Activated CD4-positive, alpha-beta T cell treated with anti-CD3 and anti-CD28 coated beads, Interleukin-2, amount 50 U/mL, for 4 hours (primary cell): ENCODE measurements at regions not wholly inside any gene's neighbourhood (a gene's known extent, or its start where the extent isn't known, plus 50 kb on each side); places are given as distances from the start of the nearest gene placed in this dataset.
"Not testable (repeated sequence)": the region's sequence is repeated elsewhere in the genome, so short reads cannot be mapped to it uniquely, and the experiment has no call there.

Experiments
- DNase-seq, 2 experiments: peaks; one replicate each; pipeline ENCODE4 v3.0.0-alpha.2; 2020

- no peak for DNase-seq
Measured at GRCh38 chr6:4677011-4677750, 99.0 kb upstream of the CDYL start.

GRCh38 chr6:4676016-4676415 lies 100.2 kb upstream of the CDYL start:
- no peak for DNase-seq

- no peak for DNase-seq
Measured at GRCh38 chr6:4675121-4675520, 101.1 kb upstream of the CDYL start.

GRCh38 chr6:4673861-4674260 lies 102.3 kb upstream of the CDYL start:
- no peak for DNase-seq

- no peak for DNase-seq
Measured at GRCh38 chr6:4672772-4673171, 103.4 kb upstream of the CDYL start.

GRCh38 chr6:4671587-4672115 lies 104.6 kb upstream of the CDYL start:
- no peak for DNase-seq

GRCh38 chr6:4670824-4671409 lies 105.3 kb upstream of the CDYL start:
- no peak for DNase-seq

- no peak for DNase-seq
Measured at GRCh38 chr6:4670290-4670689, 105.9 kb upstream of the CDYL start.

- no peak for DNase-seq
Measured at GRCh38 chr6:4668271-4669179, 107.7 kb upstream of the CDYL start.

GRCh38 chr6:4667591-4667990 lies 108.6 kb upstream of the CDYL start:
- DNase-seq: no peak

GRCh38 chr6:4666886-4667513 lies 109.2 kb upstream of the CDYL start:
- no peak for DNase-seq

GRCh38 chr6:4665489-4666417 lies 110.5 kb upstream of the CDYL start:
- no peak for DNase-seq

GRCh38 chr6:4664911-4665310 lies 111.3 kb upstream of the CDYL start:
- no peak for DNase-seq

GRCh38 chr6:4664117-4664626 lies 112.0 kb upstream of the CDYL start:
- DNase-seq: no peak

GRCh38 chr6:4662886-4663285 lies 113.3 kb upstream of the CDYL start:
- no peak for DNase-seq

- no peak for DNase-seq
Measured at GRCh38 chr6:4661391-4661790, 114.8 kb upstream of the CDYL start.

GRCh38 chr6:4660377-4661321 lies 115.6 kb upstream of the CDYL start:
- no peak for DNase-seq

GRCh38 chr6:4659719-4660118 lies 116.5 kb upstream of the CDYL start:
- DNase-seq: not testable (repeated sequence)

GRCh38 chr6:4658486-4658885 lies 117.7 kb upstream of the CDYL start:
- no peak for DNase-seq

GRCh38 chr6:4656106-4656505 lies 120.1 kb upstream of the CDYL start:
- no peak for DNase-seq
